ENCODE measurements at regions not wholly inside any gene's neighbourhood (a gene's known extent, or its start where the extent isn't known, plus 50 kb on each side); places are given as distances from the start of the nearest gene placed in this dataset.

DNA sequence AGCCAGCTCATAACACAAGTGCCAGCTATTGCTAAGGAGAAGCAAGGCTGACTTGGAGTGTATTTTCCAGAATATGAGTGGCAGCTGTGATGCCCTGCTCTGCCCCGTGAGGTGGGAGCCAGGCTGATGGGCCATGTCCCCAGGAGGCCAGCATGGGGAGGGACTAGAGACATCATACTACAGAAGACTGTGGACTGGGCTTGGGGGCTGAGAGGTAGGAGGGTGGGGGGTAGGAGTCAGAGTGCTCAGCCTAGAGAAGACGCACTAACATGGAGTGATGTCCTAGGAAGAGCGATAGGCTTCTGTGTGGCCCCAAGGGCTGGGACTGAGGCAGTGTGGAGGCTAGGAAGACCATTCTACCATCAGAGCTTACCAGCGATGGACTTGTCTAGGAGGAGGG, 143.7 kb downstream of the WSCD1 start:
- TF ChIP-seq, protein P1, sequence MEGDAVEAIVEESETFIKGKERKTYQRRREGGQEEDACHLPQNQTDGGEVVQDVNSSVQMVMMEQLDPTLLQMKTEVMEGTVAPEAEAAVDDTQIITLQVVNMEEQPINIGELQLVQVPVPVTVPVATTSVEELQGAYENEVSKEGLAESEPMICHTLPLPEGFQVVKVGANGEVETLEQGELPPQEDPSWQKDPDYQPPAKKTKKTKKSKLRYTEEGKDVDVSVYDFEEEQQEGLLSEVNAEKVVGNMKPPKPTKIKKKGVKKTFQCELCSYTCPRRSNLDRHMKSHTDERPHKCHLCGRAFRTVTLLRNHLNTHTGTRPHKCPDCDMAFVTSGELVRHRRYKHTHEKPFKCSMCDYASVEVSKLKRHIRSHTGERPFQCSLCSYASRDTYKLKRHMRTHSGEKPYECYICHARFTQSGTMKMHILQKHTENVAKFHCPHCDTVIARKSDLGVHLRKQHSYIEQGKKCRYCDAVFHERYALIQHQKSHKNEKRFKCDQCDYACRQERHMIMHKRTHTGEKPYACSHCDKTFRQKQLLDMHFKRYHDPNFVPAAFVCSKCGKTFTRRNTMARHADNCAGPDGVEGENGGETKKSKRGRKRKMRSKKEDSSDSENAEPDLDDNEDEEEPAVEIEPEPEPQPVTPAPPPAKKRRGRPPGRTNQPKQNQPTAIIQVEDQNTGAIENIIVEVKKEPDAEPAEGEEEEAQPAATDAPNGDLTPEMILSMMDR (IDR thresholded peaks at IDR 0.05), result no peak
- no peak for TF ChIP-seq POLR2A (IDR thresholded peaks at IDR 0.05)

Data from body of pancreas (tissue), 4 donors.